Activated naive CD8-positive, alpha-beta T cell treated with anti-CD3 and anti-CD28 coated beads, Interleukin-2, amount 50 U/mL, for 24 hours (primary cell): ENCODE measurements at regions not wholly inside any gene's neighbourhood (a gene's known extent, or its start where the extent isn't known, plus 50 kb on each side); places are given as distances from the start of the nearest gene placed in this dataset.

Experiments used
- ATAC-seq: fragments of 150-1000 bp; cut with Tn5 transposase; one replicate; pipeline ENCODE4 v1.10.0; 2021
- DNase-seq: peaks from one replicate; pipeline ENCODE4 v3.0.0; 2021
- H3K27ac Mint-ChIP-seq: one replicate; pipeline ENCODE4 v1.8.0; 2021; ENCODE audit warnings: mild to moderate bottlenecking, mixed read lengths
- H3K27me3 Mint-ChIP-seq: one replicate; pipeline ENCODE4 v1.8.0; 2021; ENCODE audit warnings: mixed read lengths
- H3K36me3 Mint-ChIP-seq: one replicate; pipeline ENCODE4 v1.8.0; 2021; ENCODE audit warnings: low read depth, mixed read lengths
- H3K4me1 Mint-ChIP-seq: one replicate; pipeline ENCODE4 v1.8.0; 2021; ENCODE audit warnings: mixed read lengths
- H3K4me3 Mint-ChIP-seq: one replicate; pipeline ENCODE4 v1.8.0; 2021; ENCODE audit warnings: mild to moderate bottlenecking, moderate library complexity, mixed read lengths
- H3K9me3 Mint-ChIP-seq: one replicate; pipeline ENCODE4 v1.8.0; 2021; ENCODE audit warnings: mixed read lengths

GRCh38 chr16:86034421-86034919, 135.5 kb downstream of the IRF8 start:
- Mint-ChIP-seq H3K27ac (no peak overlapping the region), H3K27me3 (peaks cover 11% of the 10 kb centered on the region), H3K9me3 (no peaks in the 10 kb centered on the region), H3K4me3 (no peak overlapping the region), H3K4me1 (peaks cover 5% of the 10 kb centered on the region), H3K36me3 (no peaks in the 10 kb centered on the region)
- no peak for ATAC-seq
- no peak for DNase-seq

DNA sequence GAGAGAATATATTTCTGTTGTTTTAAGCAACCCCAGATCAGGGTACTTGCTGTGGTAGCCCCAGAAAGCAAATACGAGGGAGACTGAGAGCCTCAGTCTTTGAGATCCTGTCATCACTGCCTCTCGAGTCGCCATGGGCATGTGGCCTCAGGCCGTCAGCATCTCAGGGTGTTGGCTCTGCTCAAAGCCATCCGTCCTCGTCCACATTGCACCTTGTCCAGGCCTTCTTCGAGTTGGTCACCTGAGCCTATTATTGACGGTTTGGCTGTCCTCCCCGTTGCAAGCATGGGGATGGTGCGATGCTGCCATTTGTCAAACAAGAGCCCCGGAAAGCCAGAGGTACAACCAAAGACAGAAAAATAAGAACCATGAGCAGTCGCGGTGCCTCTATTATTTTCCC, 136.9 kb downstream of the IRF8 start:
- ATAC-seq = no peak
- Mint-ChIP-seq H3K27me3 (peaks cover 12% of the 10 kb centered on the region), H3K4me3 (no peak overlapping the region), H3K9me3 (no peaks in the 10 kb centered on the region), H3K36me3 (no peaks in the 10 kb centered on the region), H3K27ac (no peak overlapping the region), H3K4me1 (peaks cover 5% of the 10 kb centered on the region)
- no peak for DNase-seq

DNA sequence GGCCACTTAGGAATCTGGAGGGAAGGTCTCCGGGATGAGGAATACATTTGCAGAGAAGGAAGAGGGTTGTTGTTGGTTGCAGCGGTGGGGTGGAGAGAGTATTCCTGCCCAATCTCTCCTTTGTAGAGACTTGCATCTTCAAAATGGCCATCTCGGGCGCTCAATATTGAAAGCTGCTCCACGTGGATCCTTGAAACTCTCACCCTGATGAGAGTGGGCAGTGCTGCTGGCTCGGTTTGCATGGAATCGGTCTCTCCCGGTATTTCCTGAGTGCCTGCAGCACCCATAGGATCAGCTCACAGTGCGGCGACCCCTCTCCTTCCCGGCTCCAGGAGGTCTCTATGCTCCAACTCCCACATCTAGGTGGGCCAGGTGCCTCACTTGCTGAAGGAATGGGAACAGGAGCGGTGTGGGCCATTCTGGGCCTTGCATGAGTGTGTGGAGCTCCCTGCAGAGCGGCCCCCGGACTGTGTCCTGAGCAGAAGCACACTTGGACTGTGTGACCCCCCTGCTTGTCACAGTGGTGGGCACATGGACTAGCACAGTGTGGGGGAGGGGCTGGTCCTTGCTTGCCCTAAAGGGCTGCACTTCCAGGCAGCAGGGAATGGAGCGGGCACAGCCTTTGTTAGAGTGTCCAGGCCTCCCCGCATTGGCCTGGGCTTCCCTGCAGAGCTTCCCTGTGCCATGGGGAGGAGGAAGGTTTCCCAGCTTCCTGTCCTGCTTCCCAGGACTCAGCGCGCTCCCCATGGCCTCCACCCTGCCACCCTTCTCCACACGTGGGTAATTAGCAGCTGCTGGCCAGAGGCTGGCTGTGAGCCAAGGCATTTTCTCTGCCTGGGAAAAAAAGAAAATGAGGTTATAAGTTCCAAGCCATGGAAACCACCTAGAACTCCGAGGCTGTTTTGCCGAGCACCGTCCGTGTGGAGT, 139.3 kb downstream of the IRF8 start:
- Mint-ChIP-seq H3K4me3 (no peak overlapping the region), H3K9me3 (no peaks in the 10 kb centered on the region), H3K27me3 (peaks cover 17% of the 10 kb centered on the region), H3K27ac (no peak overlapping the region), H3K36me3 (no peaks in the 10 kb centered on the region), H3K4me1 (peaks cover 5% of the 10 kb centered on the region)
- DNase-seq (no peak), ATAC-seq (no peak)

- no peaks in the 10 kb centered on the region for H3K9me3 Mint-ChIP-seq
- DNase-seq (peak; percentile 40), ATAC-seq (peak; percentile 81)
Observed at GRCh38 chr16:86038926-86039310, 140.0 kb downstream of the IRF8 start.

DNA sequence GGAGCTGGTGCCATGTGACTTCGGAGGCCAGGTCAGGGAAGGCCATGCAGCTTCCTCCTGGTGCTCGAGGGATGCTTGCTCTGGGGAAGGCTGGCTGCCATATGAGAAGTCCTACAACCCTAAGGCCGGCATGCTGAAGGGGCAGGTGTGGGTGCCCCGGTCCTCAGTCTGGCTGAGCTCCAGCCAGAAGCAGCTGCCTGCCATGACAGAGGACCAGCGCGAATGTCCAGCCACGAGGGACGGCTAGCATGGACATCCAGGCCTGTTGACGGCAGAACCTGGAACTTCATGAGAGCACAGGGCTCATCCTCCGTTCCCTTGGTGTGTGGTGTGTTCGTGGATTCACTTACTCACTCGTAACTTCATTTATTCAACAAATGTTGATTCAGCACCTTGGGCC, 140.6 kb downstream of the IRF8 start:
- H3K9me3 Mint-ChIP-seq = no peaks in the 10 kb centered on the region

More at GRCh38 chr16:86038926-86039310, 140.0 kb downstream of the IRF8 start:
- H3K4me1 Mint-ChIP-seq = peaks cover 5% of the 10 kb centered on the region
- no peaks in the 10 kb centered on the region for H3K36me3 Mint-ChIP-seq
- H3K27me3 Mint-ChIP-seq = peaks cover 17% of the 10 kb centered on the region
- H3K4me3 Mint-ChIP-seq = no peak overlapping the region
- H3K27ac Mint-ChIP-seq = no peak overlapping the region

DNA sequence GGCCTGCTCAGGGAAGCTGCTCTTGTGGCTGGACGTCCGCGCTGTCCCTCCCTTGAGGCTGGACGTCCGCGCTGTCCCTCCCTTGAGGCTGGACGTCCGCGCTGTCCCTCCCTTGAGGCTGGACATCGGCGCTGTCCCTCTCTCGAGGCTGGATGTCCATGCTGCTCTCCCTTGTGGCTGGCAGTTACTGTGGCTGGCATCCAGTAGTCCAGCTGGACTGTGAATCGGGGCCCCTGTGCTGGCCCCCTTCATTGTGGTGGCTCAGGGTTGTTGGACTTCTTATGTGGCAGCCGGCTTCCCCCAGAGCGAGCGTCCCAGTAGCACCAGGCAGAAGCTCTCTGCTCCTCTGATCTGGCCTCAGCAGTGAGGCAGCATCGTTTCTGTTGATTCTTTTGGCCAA, 141.5 kb downstream of the IRF8 start:
- Mint-ChIP-seq H3K4me3 (no peak overlapping the region), H3K27me3 (peaks cover 17% of the 10 kb centered on the region), H3K36me3 (no peaks in the 10 kb centered on the region), H3K9me3 (no peaks in the 10 kb centered on the region), H3K27ac (no peak overlapping the region), H3K4me1 (peaks cover 17% of the 10 kb centered on the region)
- DNase-seq (no peak), ATAC-seq (no peak)

More for the DNA sequence above, 140.6 kb downstream of the IRF8 start:
- H3K4me1 Mint-ChIP-seq = peaks cover 9% of the 10 kb centered on the region
- H3K27ac Mint-ChIP-seq = no peak overlapping the region
- H3K36me3 Mint-ChIP-seq = no peaks in the 10 kb centered on the region
- DNase-seq (no peak), ATAC-seq (no peak)
- H3K27me3 Mint-ChIP-seq = peaks cover 17% of the 10 kb centered on the region
- no peak overlapping the region for H3K4me3 Mint-ChIP-seq

GRCh38 chr16:86041215-86041614, 142.3 kb downstream of the IRF8 start:
- no peaks in the 10 kb centered on the region for H3K36me3 Mint-ChIP-seq

DNA sequence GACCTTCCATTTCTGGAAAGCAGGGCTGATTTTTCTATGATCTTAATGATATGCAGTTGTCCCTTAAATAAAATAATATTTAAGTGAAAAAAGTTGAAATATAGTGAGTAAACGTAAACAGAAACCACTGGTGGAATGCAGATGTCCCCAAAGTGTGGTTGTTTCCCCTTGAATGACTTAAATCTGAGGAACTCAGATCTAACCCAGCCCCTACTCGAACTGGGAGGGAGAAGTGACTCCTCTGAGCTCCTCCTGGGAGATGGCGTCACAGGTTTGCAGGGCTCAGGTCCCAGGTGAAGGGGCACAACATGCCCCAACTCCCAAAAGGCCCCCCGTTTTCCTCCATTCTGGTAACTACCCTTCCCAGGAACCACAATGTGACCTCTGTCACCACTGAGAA, 142.8 kb downstream of the IRF8 start:
- peaks cover 25% of the 10 kb centered on the region for H3K27me3 Mint-ChIP-seq
- no peaks in the 10 kb centered on the region for H3K9me3 Mint-ChIP-seq
- no peaks in the 10 kb centered on the region for H3K36me3 Mint-ChIP-seq
- H3K27ac Mint-ChIP-seq = no peak overlapping the region
- no peak overlapping the region for H3K4me3 Mint-ChIP-seq
- H3K4me1 Mint-ChIP-seq = peaks cover 22% of the 10 kb centered on the region
- DNase-seq = no peak
- no peak for ATAC-seq

More at GRCh38 chr16:86041215-86041614, 142.3 kb downstream of the IRF8 start:
- Mint-ChIP-seq H3K9me3 (no peaks in the 10 kb centered on the region), H3K27me3 (peaks cover 19% of the 10 kb centered on the region), H3K4me3 (no peak overlapping the region), H3K4me1 (peaks cover 22% of the 10 kb centered on the region), H3K27ac (no peak overlapping the region)
- ATAC-seq (no peak), DNase-seq (no peak)

DNA sequence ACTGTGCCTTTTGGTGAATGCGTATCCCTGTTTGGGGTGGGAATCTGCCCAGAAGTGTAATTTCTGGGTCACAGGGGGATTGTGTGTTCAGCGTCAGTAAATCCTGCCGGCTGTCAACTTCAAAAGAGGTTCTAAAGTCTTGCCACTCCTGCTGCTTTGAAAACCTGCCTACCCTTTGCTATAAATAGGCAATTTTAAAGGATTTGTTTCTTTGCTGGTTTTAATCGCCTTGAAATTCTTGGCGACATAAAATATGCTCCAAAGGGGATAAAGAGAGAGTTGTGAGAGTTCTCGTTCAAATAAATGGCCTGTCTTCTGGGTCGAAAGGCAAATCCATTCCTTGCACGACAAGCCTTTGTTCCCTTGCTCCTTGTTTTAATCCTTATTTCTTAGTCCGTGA, 143.4 kb downstream of the IRF8 start:
- DNase-seq (no peak), ATAC-seq (no peak)
- Mint-ChIP-seq H3K4me1 (peaks cover 24% of the 10 kb centered on the region), H3K9me3 (no peaks in the 10 kb centered on the region), H3K36me3 (no peaks in the 10 kb centered on the region), H3K27ac (no peak overlapping the region), H3K4me3 (no peak overlapping the region), H3K27me3 (peaks cover 31% of the 10 kb centered on the region)

GRCh38 chr16:86042996-86043725, 144.2 kb downstream of the IRF8 start:
- Mint-ChIP-seq H3K4me3 (no peak overlapping the region), H3K36me3 (no peaks in the 10 kb centered on the region), H3K9me3 (no peaks in the 10 kb centered on the region), H3K27me3 (peaks cover 36% of the 10 kb centered on the region), H3K27ac (no peak overlapping the region), H3K4me1 (peaks cover 24% of the 10 kb centered on the region)
- ATAC-seq (no peak), DNase-seq (no peak)

DNA sequence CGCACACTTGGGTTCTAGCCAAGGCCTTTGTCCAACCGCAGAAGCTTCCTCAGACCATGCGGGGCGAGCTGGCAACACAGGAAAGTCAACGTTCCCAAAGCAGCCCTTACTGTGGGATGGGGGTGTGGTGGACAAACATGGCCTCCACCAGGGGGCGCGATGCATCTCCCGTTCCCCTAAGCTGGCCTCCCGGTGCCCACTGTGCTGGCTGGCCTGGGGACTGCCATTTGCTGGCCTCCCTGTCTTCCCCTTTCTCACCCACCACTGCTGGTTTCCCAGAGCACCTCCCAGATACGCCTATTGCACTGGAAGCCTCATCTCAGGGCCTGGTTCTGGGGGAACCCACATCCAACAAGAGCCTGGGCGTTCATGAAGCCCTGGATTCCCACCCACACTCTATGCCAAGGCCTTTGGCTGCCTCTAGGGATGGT, 145.3 kb downstream of the IRF8 start:
- no peak overlapping the region for H3K27ac Mint-ChIP-seq
- H3K36me3 Mint-ChIP-seq = no peaks in the 10 kb centered on the region
- H3K9me3 Mint-ChIP-seq = no peaks in the 10 kb centered on the region
- H3K27me3 Mint-ChIP-seq = peaks cover 45% of the 10 kb centered on the region
- ATAC-seq = no peak
- peaks cover 21% of the 10 kb centered on the region for H3K4me1 Mint-ChIP-seq
- DNase-seq = peak; percentile 74
- H3K4me3 Mint-ChIP-seq = no peak overlapping the region

- DNase-seq (peak; percentile 60), ATAC-seq (peak; percentile 63)
- H3K4me1 Mint-ChIP-seq = peaks cover 19% of the 10 kb centered on the region
- peaks cover 48% of the 10 kb centered on the region for H3K27me3 Mint-ChIP-seq
- H3K36me3 Mint-ChIP-seq = no peaks in the 10 kb centered on the region
- no peaks in the 10 kb centered on the region for H3K9me3 Mint-ChIP-seq
- H3K27ac Mint-ChIP-seq = no peak overlapping the region
- H3K4me3 Mint-ChIP-seq = no peak overlapping the region
Observed at GRCh38 chr16:86044881-86045590, 146.1 kb downstream of the IRF8 start.

GRCh38 chr16:86045591-86045971, 146.6 kb downstream of the IRF8 start:
- ATAC-seq = no peak
- Mint-ChIP-seq H3K4me1 (peaks cover 19% of the 10 kb centered on the region), H3K36me3 (no peaks in the 10 kb centered on the region), H3K27me3 (peaks cover 52% of the 10 kb centered on the region), H3K4me3 (no peak overlapping the region), H3K27ac (no peak overlapping the region), H3K9me3 (no peaks in the 10 kb centered on the region)
- no peak for DNase-seq

DNA sequence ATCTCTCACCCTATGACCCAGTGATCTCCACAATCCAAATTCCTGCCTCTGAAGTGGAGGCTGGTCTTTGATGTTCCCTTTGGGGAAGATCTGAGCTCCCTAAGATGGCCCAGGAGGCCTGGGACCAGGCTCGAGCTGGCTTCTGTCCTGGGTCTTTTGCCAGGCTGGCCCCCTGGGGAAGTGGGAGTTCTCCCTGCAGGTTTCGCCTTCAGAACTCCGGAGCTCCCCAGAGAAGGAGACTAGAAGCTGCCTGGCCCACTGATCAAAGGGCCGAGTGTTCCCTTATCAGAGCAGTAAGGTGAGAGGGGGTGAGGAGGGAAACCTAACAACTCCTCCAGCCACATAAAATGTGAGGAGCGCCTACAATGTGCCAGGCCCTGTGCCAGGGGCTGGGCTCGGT, 147.1 kb downstream of the IRF8 start:
- ATAC-seq (no peak), DNase-seq (no peak)
- no peaks in the 10 kb centered on the region for H3K36me3 Mint-ChIP-seq
- no peak overlapping the region for H3K4me3 Mint-ChIP-seq
- H3K27me3 Mint-ChIP-seq = peaks cover 49% of the 10 kb centered on the region
- H3K4me1 Mint-ChIP-seq = peaks cover 19% of the 10 kb centered on the region
- H3K27ac Mint-ChIP-seq = no peak overlapping the region
- no peaks in the 10 kb centered on the region for H3K9me3 Mint-ChIP-seq
